SK-N-MC (cell line): ENCODE measurements at regions not wholly inside any gene's neighbourhood (a gene's known extent, or its start where the extent isn't known, plus 50 kb on each side); places are given as distances from the start of the nearest gene placed in this dataset.

Experiments used
- EZH2 ChIP-seq: fragments of 200-600 bp; sonication (generic); IDR thresholded peaks from one replicate; pipeline ENCODE4 v1.6.1; 2017; ENCODE audit warnings: antibody characterized with exemption
- FOXP2 ChIP-seq: optimal IDR thresholded peaks from 2 replicates; pipeline ENCODE3; 2011; ENCODE audit warnings: mild to moderate bottlenecking, moderate library complexity; ENCODE audit not compliant: insufficient read depth; ENCODE audit errors: extremely low read length, control extremely low read depth
- POLR2AphosphoS5 ChIP-seq: IDR thresholded peaks from 2 replicates; pipeline ENCODE4 v1.6.1; 2012; ENCODE audit warnings: mild to moderate bottlenecking, low read depth, low read length, borderline replicate concordance

- TF ChIP-seq EZH2 (no peak), POLR2AphosphoS5 (no peak), FOXP2 (no peak)
Measured at GRCh38 chr5:112626715-112627114, 111.0 kb upstream of the APC start.
